ENCODE measurements at regions not wholly inside any gene's neighbourhood (a gene's known extent, or its start where the extent isn't known, plus 50 kb on each side); places are given as distances from the start of the nearest gene placed in this dataset.

GRCh38 chr2:41863062-41863461 lies 184.8 kb upstream of the PKDCC start:
- Histone ChIP-seq H3K4me3 (ENCODE audit: low read length) (no peak overlapping the region), H2AFZ (ENCODE audit: low read depth, low read length) (no peak overlapping the region), H3K4me1 (ENCODE audit: insufficient read depth, low read length) (no peaks in the 10 kb centered on the region), H3K36me3 (ENCODE audit: insufficient read depth, low read length) (no peaks in the 10 kb centered on the region), H3K27me3 (ENCODE audit: insufficient read depth, low read length) (no peaks in the 10 kb centered on the region), H3K9me3 (ENCODE audit: low read length) (no peaks in the 10 kb centered on the region)

GRCh38 chr2:41865263-41865662 lies 182.6 kb upstream of the PKDCC start:
- Histone ChIP-seq H3K9me3 (ENCODE audit: low read length) (no peaks in the 10 kb centered on the region), H2AFZ (ENCODE audit: low read depth, low read length) (no peak overlapping the region), H3K36me3 (ENCODE audit: insufficient read depth, low read length) (no peaks in the 10 kb centered on the region), H3K4me3 (ENCODE audit: low read length) (no peak overlapping the region), H3K27me3 (ENCODE audit: insufficient read depth, low read length) (no peaks in the 10 kb centered on the region), H3K4me1 (ENCODE audit: insufficient read depth, low read length) (no peaks in the 10 kb centered on the region)

- Histone ChIP-seq H3K4me1 (ENCODE audit: insufficient read depth, low read length) (peaks cover under 1% of the 10 kb centered on the region), H2AFZ (ENCODE audit: low read depth, low read length) (no peak overlapping the region), H3K27me3 (ENCODE audit: insufficient read depth, low read length) (no peaks in the 10 kb centered on the region), H3K4me3 (ENCODE audit: low read length) (no peak overlapping the region), H3K9me3 (ENCODE audit: low read length) (no peaks in the 10 kb centered on the region), H3K36me3 (ENCODE audit: insufficient read depth, low read length) (no peaks in the 10 kb centered on the region)
Measured at GRCh38 chr2:41867553-41867952, 180.3 kb upstream of the PKDCC start.

DNA sequence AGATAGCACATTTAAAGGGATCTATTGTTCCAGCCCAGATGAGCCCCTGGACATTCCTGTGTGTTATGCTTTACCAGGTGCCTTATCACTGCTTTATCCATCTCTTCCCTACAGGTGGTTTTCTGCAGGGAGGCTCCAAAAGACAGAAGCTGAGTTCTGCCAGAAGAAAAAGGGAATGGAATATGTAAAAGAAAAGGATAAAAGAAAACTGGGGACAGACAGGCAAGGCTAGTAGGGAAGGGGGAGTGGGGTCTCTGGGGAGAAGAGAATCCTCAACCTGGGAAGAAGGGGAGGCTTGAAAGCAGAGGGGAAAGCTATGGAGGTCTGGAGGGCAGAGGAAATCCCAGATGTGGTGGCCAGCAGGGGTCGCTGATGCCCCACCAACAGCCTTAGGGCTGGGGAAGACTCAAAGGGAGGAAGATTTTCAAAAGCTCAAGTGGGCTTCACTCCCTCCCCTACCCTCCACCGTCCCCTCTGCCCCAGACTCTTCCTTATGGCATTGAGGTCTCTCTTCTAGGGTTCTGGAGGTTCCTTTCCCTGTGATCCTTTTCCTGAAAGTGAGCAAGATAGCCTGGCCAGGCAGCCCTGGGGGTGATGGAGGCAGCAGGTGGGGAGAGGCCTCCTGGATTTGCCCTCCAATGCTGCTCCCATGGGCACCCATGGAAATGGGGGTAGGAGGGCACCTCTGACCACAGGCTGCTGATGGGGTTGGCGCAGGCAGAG lies 178.1 kb upstream of the PKDCC start:
- no peak overlapping the region for H3K4me3 ChIP-seq (ENCODE audit: low read length)
- peaks cover 12% of the 10 kb centered on the region for H3K4me1 ChIP-seq (ENCODE audit: insufficient read depth, low read length)
- no peaks in the 10 kb centered on the region for H3K9me3 ChIP-seq (ENCODE audit: low read length)
- H3K36me3 ChIP-seq (ENCODE audit: insufficient read depth, low read length), result no peaks in the 10 kb centered on the region
- H3K27me3 ChIP-seq (ENCODE audit: insufficient read depth, low read length), result no peaks in the 10 kb centered on the region
- no peak overlapping the region for H2AFZ ChIP-seq (ENCODE audit: low read depth, low read length)

DNA sequence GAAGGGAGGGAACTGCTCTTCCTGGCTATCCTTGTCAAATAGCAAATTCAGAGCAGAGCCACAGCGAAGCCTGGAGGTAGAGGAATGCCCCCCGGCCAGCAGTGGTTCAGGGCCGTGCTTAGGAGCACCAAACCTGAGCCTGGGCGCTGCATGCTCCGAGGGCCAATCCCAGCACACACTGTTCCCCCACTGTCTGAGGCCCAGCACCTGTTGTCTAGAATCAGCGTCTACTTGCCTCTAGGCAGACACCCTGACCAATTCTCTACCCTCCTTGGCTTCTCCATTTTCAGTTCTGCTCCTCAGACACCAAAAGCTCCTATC lies 177.6 kb upstream of the PKDCC start:
- Histone ChIP-seq H3K36me3 (ENCODE audit: insufficient read depth, low read length) (no peaks in the 10 kb centered on the region), H3K4me1 (ENCODE audit: insufficient read depth, low read length) (peaks cover 12% of the 10 kb centered on the region), H3K9me3 (ENCODE audit: low read length) (no peaks in the 10 kb centered on the region), H3K4me3 (ENCODE audit: low read length) (no peak overlapping the region), H2AFZ (ENCODE audit: low read depth, low read length) (no peak overlapping the region), H3K27me3 (ENCODE audit: insufficient read depth, low read length) (no peaks in the 10 kb centered on the region)

DNA sequence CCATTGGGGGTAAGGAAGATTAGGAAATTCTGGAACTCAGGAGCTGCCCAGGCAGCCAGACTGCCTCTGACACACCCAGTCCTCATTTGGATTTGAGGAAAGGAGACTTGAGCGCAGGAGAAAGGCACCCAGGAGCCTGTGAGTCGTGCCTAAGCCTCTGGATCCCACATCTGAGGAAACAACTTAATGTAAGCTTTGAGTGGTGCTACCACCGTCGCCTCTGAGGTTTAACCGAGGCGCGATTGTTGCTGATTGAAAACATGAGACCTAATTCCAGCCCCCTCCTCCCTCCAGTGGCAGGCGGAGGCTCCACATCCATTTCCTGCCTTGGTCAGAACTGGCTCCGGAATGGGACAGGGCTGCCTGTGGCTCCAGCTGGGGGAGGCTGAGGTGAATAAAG lies 176.7 kb upstream of the PKDCC start:
- Histone ChIP-seq H3K9me3 (ENCODE audit: low read length) (no peaks in the 10 kb centered on the region), H3K27me3 (ENCODE audit: insufficient read depth, low read length) (no peaks in the 10 kb centered on the region), H2AFZ (ENCODE audit: low read depth, low read length) (no peak overlapping the region), H3K4me3 (ENCODE audit: low read length) (no peak overlapping the region), H3K36me3 (ENCODE audit: insufficient read depth, low read length) (no peaks in the 10 kb centered on the region), H3K4me1 (ENCODE audit: insufficient read depth, low read length) (peaks cover 12% of the 10 kb centered on the region)

DNA sequence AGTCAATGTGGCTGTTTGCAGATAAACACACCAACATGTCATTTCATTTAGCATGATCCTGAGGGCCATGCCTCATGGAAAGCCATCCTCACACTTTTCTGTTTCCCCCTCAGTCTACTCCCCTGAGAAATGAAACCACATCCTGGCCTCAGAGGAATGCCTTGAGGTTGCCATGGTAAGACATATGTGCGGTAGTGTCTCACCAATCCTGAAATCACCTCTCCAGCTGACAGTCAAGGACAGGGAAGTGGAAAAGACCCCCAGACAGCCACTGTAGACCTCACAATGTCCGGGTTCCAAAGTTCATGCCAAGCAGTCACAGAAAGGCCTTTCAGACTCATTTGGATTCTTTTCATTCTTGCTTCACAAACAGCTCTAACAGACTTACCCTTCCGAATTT lies 175.2 kb upstream of the PKDCC start:
- Histone ChIP-seq H3K36me3 (ENCODE audit: insufficient read depth, low read length) (no peaks in the 10 kb centered on the region), H3K27me3 (ENCODE audit: insufficient read depth, low read length) (no peaks in the 10 kb centered on the region), H3K4me1 (ENCODE audit: insufficient read depth, low read length) (peaks cover 12% of the 10 kb centered on the region), H3K9me3 (ENCODE audit: low read length) (no peaks in the 10 kb centered on the region), H2AFZ (ENCODE audit: low read depth, low read length) (no peak overlapping the region), H3K4me3 (ENCODE audit: low read length) (no peak overlapping the region)

DNA sequence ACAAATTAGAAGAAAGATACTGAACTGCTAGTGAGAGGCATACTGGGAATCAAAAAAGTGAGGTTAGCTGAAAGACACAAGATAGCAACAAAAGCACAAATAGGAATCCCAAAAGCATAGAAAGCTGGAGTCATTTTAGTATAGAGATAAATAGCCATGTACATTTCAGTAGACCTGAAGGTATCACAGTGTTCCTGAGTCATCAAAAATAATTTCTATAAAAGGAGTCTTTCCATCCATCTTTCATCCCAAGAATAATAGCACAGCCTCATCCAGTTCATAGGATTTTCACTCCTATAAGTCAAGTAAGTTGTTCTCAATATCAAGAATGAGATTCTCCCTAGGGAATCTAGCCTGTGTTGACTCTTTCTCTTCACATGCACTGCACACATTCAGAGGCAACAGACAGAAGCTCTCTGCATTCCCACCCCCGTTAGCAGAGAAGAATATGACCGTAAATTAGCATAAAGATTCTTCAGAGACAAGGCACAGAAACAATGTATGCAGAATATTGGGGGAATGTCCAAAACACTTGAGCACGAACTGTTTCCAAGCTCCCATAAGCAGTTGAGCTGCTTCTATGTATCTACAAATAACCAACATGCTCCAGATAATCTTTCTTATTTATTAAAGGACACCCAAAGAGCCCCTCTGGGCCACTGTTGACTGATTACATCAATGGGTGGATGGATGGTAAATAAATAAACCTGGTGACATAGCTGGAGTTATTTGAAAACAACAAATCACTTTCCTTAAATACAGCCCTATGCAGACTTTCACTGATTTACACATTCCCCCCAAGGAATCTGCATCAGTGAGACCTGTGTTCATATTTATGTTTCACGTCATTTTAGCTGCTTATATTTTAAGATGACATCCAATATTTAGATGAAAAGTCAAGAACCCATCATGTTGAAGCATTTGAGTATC lies 174.5 kb upstream of the PKDCC start:
- Histone ChIP-seq H3K4me3 (ENCODE audit: low read length) (no peak overlapping the region), H3K9me3 (ENCODE audit: low read length) (no peaks in the 10 kb centered on the region), H2AFZ (ENCODE audit: low read depth, low read length) (no peak overlapping the region), H3K27me3 (ENCODE audit: insufficient read depth, low read length) (no peaks in the 10 kb centered on the region), H3K36me3 (ENCODE audit: insufficient read depth, low read length) (no peaks in the 10 kb centered on the region), H3K4me1 (ENCODE audit: insufficient read depth, low read length) (peaks cover 12% of the 10 kb centered on the region)

DNA sequence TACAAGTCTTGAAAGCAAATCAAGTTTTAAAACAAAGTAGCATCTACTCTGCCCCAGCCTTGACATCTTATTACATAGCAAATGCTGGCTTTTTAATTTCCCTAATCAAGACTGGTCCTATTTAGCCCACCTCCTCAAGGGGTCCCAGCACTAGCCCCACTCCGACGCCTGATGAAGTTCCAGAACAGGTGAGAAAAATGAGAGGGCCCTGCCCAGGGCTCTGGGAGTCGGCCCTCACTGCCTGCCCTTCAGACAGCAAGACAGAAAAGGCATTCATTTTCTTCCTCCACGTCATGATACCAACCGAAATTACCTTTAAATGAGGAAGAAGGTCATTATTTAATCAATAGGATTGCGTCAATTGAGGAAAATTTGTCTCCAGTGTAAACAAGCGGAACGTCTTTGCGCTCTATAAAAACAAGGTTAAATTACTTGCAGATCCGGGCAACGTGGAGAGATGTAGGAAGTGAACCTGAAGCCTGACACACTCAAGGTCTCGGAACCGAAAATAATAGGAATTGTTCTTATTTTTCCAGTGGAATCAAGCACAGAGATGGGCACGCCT lies 170.6 kb upstream of the PKDCC start:
- Histone ChIP-seq H3K27me3 (ENCODE audit: insufficient read depth, low read length) (no peaks in the 10 kb centered on the region), H2AFZ (ENCODE audit: low read depth, low read length) (no peak overlapping the region), H3K4me1 (ENCODE audit: insufficient read depth, low read length) (peaks cover 24% of the 10 kb centered on the region), H3K4me3 (ENCODE audit: low read length) (no peak overlapping the region), H3K9me3 (ENCODE audit: low read length) (no peaks in the 10 kb centered on the region), H3K36me3 (ENCODE audit: insufficient read depth, low read length) (no peaks in the 10 kb centered on the region)

DNA sequence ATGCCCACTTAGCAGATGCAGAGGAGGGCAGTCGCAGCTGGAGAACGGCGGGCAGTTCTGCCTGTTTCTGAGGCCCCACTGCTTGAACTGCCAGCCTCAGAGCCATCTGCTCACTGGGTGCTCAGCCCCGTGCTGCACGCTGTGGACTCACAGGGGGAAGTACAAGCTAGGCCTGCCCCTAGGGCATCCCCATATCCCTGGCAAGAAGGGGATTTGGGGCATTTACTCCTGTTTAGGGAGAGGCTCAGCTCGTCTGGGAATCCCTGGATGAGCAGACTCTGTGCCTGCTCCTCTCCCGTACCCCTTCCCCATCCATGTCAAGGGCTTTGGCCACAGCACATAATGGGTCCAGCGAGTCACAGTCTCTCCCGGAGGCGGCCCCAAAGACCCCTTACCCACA lies 169.8 kb upstream of the PKDCC start:
- Histone ChIP-seq H3K9me3 (ENCODE audit: low read length) (no peaks in the 10 kb centered on the region), H3K27me3 (ENCODE audit: insufficient read depth, low read length) (no peaks in the 10 kb centered on the region), H3K36me3 (ENCODE audit: insufficient read depth, low read length) (no peaks in the 10 kb centered on the region), H3K4me3 (ENCODE audit: low read length) (no peak overlapping the region), H3K4me1 (ENCODE audit: insufficient read depth, low read length) (peaks cover 18% of the 10 kb centered on the region), H2AFZ (ENCODE audit: low read depth, low read length) (no peak overlapping the region)

DNA sequence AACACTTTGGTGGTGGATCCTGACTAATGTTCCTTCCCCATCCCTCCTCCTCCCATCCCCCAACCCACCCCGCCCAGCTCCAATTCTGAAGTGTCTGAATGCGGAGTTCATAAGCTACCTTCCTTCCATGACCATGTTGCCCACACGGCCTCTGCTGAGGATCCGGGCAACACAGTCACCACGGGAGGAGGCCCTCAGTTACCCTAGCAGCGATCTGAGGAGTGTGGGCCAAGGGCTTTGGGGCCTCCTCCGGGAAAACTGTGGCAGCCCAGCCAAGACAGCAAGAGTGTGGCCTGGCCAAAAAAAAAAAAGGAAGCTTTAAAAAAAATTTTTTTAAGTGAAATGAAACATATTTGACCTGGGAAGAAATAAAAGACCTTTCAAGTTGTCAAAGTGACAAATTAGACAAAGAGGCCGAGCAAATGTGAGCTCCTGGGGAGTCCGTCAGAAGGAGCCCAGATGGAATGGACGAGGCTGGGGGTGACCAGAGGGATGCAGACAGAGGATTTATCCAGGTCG lies 169.0 kb upstream of the PKDCC start:
- Histone ChIP-seq H3K4me3 (ENCODE audit: low read length) (no peak overlapping the region), H3K4me1 (ENCODE audit: insufficient read depth, low read length) (peaks cover 12% of the 10 kb centered on the region), H3K9me3 (ENCODE audit: low read length) (no peaks in the 10 kb centered on the region), H3K27me3 (ENCODE audit: insufficient read depth, low read length) (no peaks in the 10 kb centered on the region), H2AFZ (ENCODE audit: low read depth, low read length) (peak overlapping the region; percentile 52), H3K36me3 (ENCODE audit: insufficient read depth, low read length) (no peaks in the 10 kb centered on the region)

DNA sequence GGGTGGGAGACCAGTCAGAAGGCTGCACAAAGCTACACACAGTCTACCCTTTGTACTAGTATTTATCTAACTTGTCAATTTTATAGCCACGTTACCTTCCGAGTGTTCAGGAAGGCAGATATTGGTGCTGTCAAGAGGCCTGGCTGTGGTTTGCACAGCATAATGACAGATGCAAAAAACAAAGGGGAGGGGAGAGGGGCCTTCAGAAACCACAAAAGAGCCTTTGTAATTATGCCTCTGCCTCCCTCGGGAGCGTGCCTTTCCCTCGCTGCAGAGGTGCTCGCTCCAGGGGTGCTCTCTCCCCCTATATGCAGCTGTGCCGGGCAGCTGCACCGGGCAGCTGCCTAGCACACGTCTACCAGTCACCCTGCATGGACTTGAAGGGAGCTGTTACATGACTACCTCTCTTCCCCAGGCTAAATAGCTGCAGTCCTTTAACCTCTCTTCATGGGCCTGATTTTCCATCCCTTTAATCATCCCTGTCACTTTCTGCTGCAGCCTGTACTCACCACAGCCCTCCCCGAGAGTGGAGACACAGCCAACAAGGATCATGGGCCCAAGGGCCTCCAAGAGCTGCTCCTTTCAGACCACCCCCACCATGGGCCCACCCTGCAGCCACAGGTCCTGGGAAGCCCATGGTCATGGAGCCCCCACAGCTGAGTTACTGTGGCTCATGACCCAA lies 168.4 kb upstream of the PKDCC start:
- Histone ChIP-seq H3K27me3 (ENCODE audit: insufficient read depth, low read length) (no peaks in the 10 kb centered on the region), H3K4me3 (ENCODE audit: low read length) (no peak overlapping the region), H3K4me1 (ENCODE audit: insufficient read depth, low read length) (peaks cover 12% of the 10 kb centered on the region), H3K9me3 (ENCODE audit: low read length) (no peaks in the 10 kb centered on the region), H3K36me3 (ENCODE audit: insufficient read depth, low read length) (no peaks in the 10 kb centered on the region), H2AFZ (ENCODE audit: low read depth, low read length) (peak overlapping the region; percentile 52)
